Skeletal muscle satellite cell (primary cell): ENCODE measurements at regions not wholly inside any gene's neighbourhood (a gene's known extent, or its start where the extent isn't known, plus 50 kb on each side); places are given as distances from the start of the nearest gene placed in this dataset.
"Not testable (repeated sequence)": the region's sequence is repeated elsewhere in the genome, so short reads cannot be mapped to it uniquely, and the experiment has no call there.

Experiments used
- H3K27me3 ChIP-seq: 2 replicates; pipeline ENCODE4 v1.7.0; 2013; ENCODE audit warnings: low read length; ENCODE audit not compliant: control insufficient read depth, insufficient read depth
- H3K36me3 ChIP-seq: 2 replicates; pipeline ENCODE4 v1.7.0; 2013; ENCODE audit warnings: mild to moderate bottlenecking, control low read depth, low read length; ENCODE audit not compliant: insufficient read depth
- H3K4me1 ChIP-seq: 2 replicates; pipeline ENCODE4 v1.7.0; 2013; ENCODE audit warnings: low read length; ENCODE audit not compliant: control insufficient read depth, insufficient read depth
- H3K4me2 ChIP-seq: 2 replicates; pipeline ENCODE4 v1.7.0; 2013; ENCODE audit warnings: mild to moderate bottlenecking, low read length
- H3K4me3 ChIP-seq: 2 replicates; pipeline ENCODE4 v1.7.0; 2013; ENCODE audit warnings: low read length
- H3K9ac ChIP-seq: 2 replicates; pipeline ENCODE4 v1.7.0; 2013; ENCODE audit warnings: mild to moderate bottlenecking, low read depth, low read length, moderate library complexity
- H3K9me3 ChIP-seq: replicated peaks from 2 replicates; pipeline ENCODE4 v1.7.0; 2013; ENCODE audit warnings: mild to moderate bottlenecking, control low read depth, low read length

- Histone ChIP-seq H3K36me3 (no peaks in the 10 kb centered on the region), H3K9me3 (no peaks in the 10 kb centered on the region), H3K4me2 (no peak overlapping the region), H3K9ac (no peak overlapping the region), H3K4me3 (no peak overlapping the region), H3K27me3 (no peaks in the 10 kb centered on the region), H3K4me1 (no peaks in the 10 kb centered on the region)
Measured at GRCh38 chr13:21898945-21899344, 228.1 kb downstream of the FGF9 start.

- H3K27me3 ChIP-seq: no peaks in the 10 kb centered on the region
- H3K9me3 ChIP-seq: no peaks in the 10 kb centered on the region
- H3K36me3 ChIP-seq: no peaks in the 10 kb centered on the region
- no peak overlapping the region for H3K4me3 ChIP-seq
- no peak overlapping the region for H3K4me2 ChIP-seq
- no peak overlapping the region for H3K9ac ChIP-seq
- no peaks in the 10 kb centered on the region for H3K4me1 ChIP-seq
Measured at GRCh38 chr13:21901336-21901735, 230.5 kb downstream of the FGF9 start.

GRCh38 chr13:21901811-21902708, 231.2 kb downstream of the FGF9 start:
- H3K36me3 ChIP-seq: no peaks in the 10 kb centered on the region

GRCh38 chr13:21902709-21903098, 231.8 kb downstream of the FGF9 start:
- no peak overlapping the region for H3K4me3 ChIP-seq
- H3K9ac ChIP-seq: no peak overlapping the region
- H3K27me3 ChIP-seq: no peaks in the 10 kb centered on the region
- H3K9me3 ChIP-seq: no peaks in the 10 kb centered on the region
- no peaks in the 10 kb centered on the region for H3K36me3 ChIP-seq
- no peaks in the 10 kb centered on the region for H3K4me1 ChIP-seq
- no peak overlapping the region for H3K4me2 ChIP-seq

More at GRCh38 chr13:21901811-21902708, 231.2 kb downstream of the FGF9 start:
- Histone ChIP-seq H3K4me2 (no peak overlapping the region), H3K4me1 (no peaks in the 10 kb centered on the region), H3K9ac (no peak overlapping the region), H3K27me3 (no peaks in the 10 kb centered on the region), H3K9me3 (no peaks in the 10 kb centered on the region), H3K4me3 (no peak overlapping the region)

- Histone ChIP-seq H3K4me3 (no peak overlapping the region), H3K4me1 (no peaks in the 10 kb centered on the region), H3K9me3 (no peaks in the 10 kb centered on the region), H3K36me3 (no peaks in the 10 kb centered on the region), H3K9ac (no peak overlapping the region), H3K27me3 (no peaks in the 10 kb centered on the region), H3K4me2 (no peak overlapping the region)
Measured at GRCh38 chr13:21905486-21905885, 234.6 kb downstream of the FGF9 start.

GRCh38 chr13:21909331-21909730, 238.5 kb downstream of the FGF9 start:
- Histone ChIP-seq H3K4me3 (no peak overlapping the region), H3K9me3 (no peaks in the 10 kb centered on the region), H3K4me2 (no peak overlapping the region), H3K27me3 (no peaks in the 10 kb centered on the region), H3K4me1 (no peaks in the 10 kb centered on the region), H3K9ac (no peak overlapping the region), H3K36me3 (no peaks in the 10 kb centered on the region)

GRCh38 chr13:21910546-21910945, 239.7 kb downstream of the FGF9 start:
- H3K4me3 ChIP-seq: no peak overlapping the region
- H3K27me3 ChIP-seq: no peaks in the 10 kb centered on the region
- no peak overlapping the region for H3K9ac ChIP-seq
- H3K4me1 ChIP-seq: no peaks in the 10 kb centered on the region
- no peaks in the 10 kb centered on the region for H3K36me3 ChIP-seq
- no peak overlapping the region for H3K4me2 ChIP-seq
- no peaks in the 10 kb centered on the region for H3K9me3 ChIP-seq

GRCh38 chr13:21911646-21912298, 240.9 kb downstream of the FGF9 start:
- H3K9ac ChIP-seq: no peak overlapping the region
- H3K4me1 ChIP-seq: no peaks in the 10 kb centered on the region
- H3K9me3 ChIP-seq: no peaks in the 10 kb centered on the region
- no peak overlapping the region for H3K4me3 ChIP-seq
- H3K36me3 ChIP-seq: no peaks in the 10 kb centered on the region
- H3K27me3 ChIP-seq: no peaks in the 10 kb centered on the region
- H3K4me2 ChIP-seq: no peak overlapping the region

- Histone ChIP-seq H3K4me3 (no peak overlapping the region), H3K4me1 (no peaks in the 10 kb centered on the region)
Measured at GRCh38 chr13:21913010-21913409, 242.1 kb downstream of the FGF9 start.

GRCh38 chr13:21917086-21918015, 246.5 kb downstream of the FGF9 start:
- H3K4me2 ChIP-seq: no peak overlapping the region
- H3K4me1 ChIP-seq: no peaks in the 10 kb centered on the region
- no peak overlapping the region for H3K4me3 ChIP-seq
- no peak overlapping the region for H3K9ac ChIP-seq
- no peaks in the 10 kb centered on the region for H3K27me3 ChIP-seq
- no peaks in the 10 kb centered on the region for H3K9me3 ChIP-seq
- H3K36me3 ChIP-seq: no peaks in the 10 kb centered on the region

More at GRCh38 chr13:21913010-21913409, 242.1 kb downstream of the FGF9 start:
- Histone ChIP-seq H3K4me2 (no peak overlapping the region), H3K36me3 (no peaks in the 10 kb centered on the region), H3K27me3 (no peaks in the 10 kb centered on the region), H3K9ac (no peak overlapping the region), H3K9me3 (no peaks in the 10 kb centered on the region)

GRCh38 chr13:21920802-21921201, 249.9 kb downstream of the FGF9 start:
- H3K4me2 ChIP-seq, H3K4me3 ChIP-seq, H3K36me3 ChIP-seq, H3K4me1 ChIP-seq, H3K9ac ChIP-seq, H3K27me3 ChIP-seq, H3K9me3 ChIP-seq: not testable (repeated sequence)
